ENCODE measurements at regions not wholly inside any gene's neighbourhood (a gene's known extent, or its start where the extent isn't known, plus 50 kb on each side); places are given as distances from the start of the nearest gene placed in this dataset.

GRCh38 chrY:19892076-19892964, 147.8 kb upstream of the KDM5D start:
- no peaks in the 10 kb centered on the region for H3K4me1 ChIP-seq (ENCODE audit: control insufficient read depth in 1 of 2, insufficient read depth in 1 of 2, low read depth in 1 of 2, low read length in 1 of 2)
- H3K27ac ChIP-seq, result no peak overlapping the region
- no peaks in the 10 kb centered on the region for H3K27me3 ChIP-seq
- no peak overlapping the region for H3K4me3 ChIP-seq (ENCODE audit: low read depth in 1 of 2, low read length in 1 of 2)
- H3K36me3 ChIP-seq, result no peaks in the 10 kb centered on the region
- no peaks in the 10 kb centered on the region for H3K9me3 ChIP-seq
- TF ChIP-seq, protein P1, sequence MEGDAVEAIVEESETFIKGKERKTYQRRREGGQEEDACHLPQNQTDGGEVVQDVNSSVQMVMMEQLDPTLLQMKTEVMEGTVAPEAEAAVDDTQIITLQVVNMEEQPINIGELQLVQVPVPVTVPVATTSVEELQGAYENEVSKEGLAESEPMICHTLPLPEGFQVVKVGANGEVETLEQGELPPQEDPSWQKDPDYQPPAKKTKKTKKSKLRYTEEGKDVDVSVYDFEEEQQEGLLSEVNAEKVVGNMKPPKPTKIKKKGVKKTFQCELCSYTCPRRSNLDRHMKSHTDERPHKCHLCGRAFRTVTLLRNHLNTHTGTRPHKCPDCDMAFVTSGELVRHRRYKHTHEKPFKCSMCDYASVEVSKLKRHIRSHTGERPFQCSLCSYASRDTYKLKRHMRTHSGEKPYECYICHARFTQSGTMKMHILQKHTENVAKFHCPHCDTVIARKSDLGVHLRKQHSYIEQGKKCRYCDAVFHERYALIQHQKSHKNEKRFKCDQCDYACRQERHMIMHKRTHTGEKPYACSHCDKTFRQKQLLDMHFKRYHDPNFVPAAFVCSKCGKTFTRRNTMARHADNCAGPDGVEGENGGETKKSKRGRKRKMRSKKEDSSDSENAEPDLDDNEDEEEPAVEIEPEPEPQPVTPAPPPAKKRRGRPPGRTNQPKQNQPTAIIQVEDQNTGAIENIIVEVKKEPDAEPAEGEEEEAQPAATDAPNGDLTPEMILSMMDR (IDR thresholded peaks at IDR 0.05), result no peak

- H3K27me3 ChIP-seq, result no peaks in the 10 kb centered on the region
Observed at GRCh38 chrY:19882145-19882544, 137.6 kb upstream of the KDM5D start.

DNA sequence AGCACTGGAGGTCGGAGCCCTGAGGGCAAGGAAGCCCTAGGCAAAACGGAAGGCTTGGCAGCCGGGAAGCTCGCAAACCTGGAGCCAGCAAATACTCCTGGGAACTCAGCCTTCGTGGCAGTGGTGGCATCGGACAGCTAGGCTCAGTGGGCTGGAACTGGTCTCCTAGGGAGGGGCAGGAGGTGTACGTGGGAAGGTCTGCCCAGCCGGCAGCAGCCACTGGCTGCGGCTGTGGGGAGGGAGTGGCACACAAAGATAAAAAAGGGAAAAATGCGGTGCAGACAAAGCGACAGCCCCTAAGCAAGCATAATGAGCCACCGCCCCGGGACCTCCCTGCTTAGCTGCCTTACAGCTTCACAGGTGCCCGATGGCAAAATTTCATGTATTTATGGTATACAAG, 125.2 kb upstream of the KDM5D start:
- Histone ChIP-seq H3K27me3 (no peaks in the 10 kb centered on the region), H3K27ac (peak overlapping the region; percentile 27), H3K9me3 (no peaks in the 10 kb centered on the region), H3K4me1 (ENCODE audit: control insufficient read depth in 1 of 2, insufficient read depth in 1 of 2, low read depth in 1 of 2, low read length in 1 of 2) (no peaks in the 10 kb centered on the region), H3K36me3 (no peaks in the 10 kb centered on the region), H3K4me3 (ENCODE audit: low read depth in 1 of 2, low read length in 1 of 2) (no peak overlapping the region)
- TF ChIP-seq, protein P1 (IDR thresholded peaks at IDR 0.05), result no peak

More at GRCh38 chrY:19882145-19882544, 137.6 kb upstream of the KDM5D start:
- Histone ChIP-seq H3K9me3 (no peaks in the 10 kb centered on the region), H3K4me1 (ENCODE audit: control insufficient read depth in 1 of 2, insufficient read depth in 1 of 2, low read depth in 1 of 2, low read length in 1 of 2) (no peaks in the 10 kb centered on the region), H3K36me3 (no peaks in the 10 kb centered on the region), H3K27ac (no peak overlapping the region), H3K4me3 (ENCODE audit: low read depth in 1 of 2, low read length in 1 of 2) (no peak overlapping the region)
- TF ChIP-seq, protein P1 (IDR thresholded peaks at IDR 0.05), result no peak

DNA sequence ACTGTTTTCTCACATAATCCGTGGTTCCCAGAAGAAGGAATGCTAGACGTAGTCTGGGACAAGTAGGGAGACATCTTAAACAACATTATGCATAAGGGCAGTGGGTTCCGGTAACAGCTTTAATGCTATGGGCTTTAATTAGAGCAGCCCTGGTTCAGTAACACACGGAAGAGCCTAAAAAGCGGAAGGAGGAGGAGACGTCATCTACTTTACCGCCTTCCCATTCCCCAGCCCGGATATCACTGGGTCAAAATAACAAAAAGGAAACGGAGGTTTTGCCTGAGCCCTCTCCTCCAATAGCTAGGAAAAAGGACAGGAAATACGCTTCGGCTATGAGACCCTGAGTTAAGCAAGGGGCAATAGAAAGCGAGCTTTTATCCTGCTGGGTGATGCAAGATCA, 124.8 kb upstream of the KDM5D start:
- TF ChIP-seq, protein P1 (IDR thresholded peaks at IDR 0.05), result no peak
- no peaks in the 10 kb centered on the region for H3K9me3 ChIP-seq
- no peaks in the 10 kb centered on the region for H3K36me3 ChIP-seq
- H3K27ac ChIP-seq, result peak overlapping the region; percentile 27
- H3K4me3 ChIP-seq (ENCODE audit: low read depth in 1 of 2, low read length in 1 of 2), result no peak overlapping the region
- no peaks in the 10 kb centered on the region for H3K27me3 ChIP-seq
- no peaks in the 10 kb centered on the region for H3K4me1 ChIP-seq (ENCODE audit: control insufficient read depth in 1 of 2, insufficient read depth in 1 of 2, low read depth in 1 of 2, low read length in 1 of 2)

- Histone ChIP-seq H3K4me3 (ENCODE audit: low read depth in 1 of 2, low read length in 1 of 2) (no peak overlapping the region), H3K27ac (peak overlapping the region; percentile 27), H3K36me3 (no peaks in the 10 kb centered on the region), H3K27me3 (no peaks in the 10 kb centered on the region), H3K4me1 (ENCODE audit: control insufficient read depth in 1 of 2, insufficient read depth in 1 of 2, low read depth in 1 of 2, low read length in 1 of 2) (no peaks in the 10 kb centered on the region), H3K9me3 (no peaks in the 10 kb centered on the region)
- TF ChIP-seq, protein P1 (IDR thresholded peaks at IDR 0.05), result no peak
Observed at GRCh38 chrY:19868647-19869046, 124.1 kb upstream of the KDM5D start.
